ENCODE measurements at regions not wholly inside any gene's neighbourhood (a gene's known extent, or its start where the extent isn't known, plus 50 kb on each side); places are given as distances from the start of the nearest gene placed in this dataset.

- TF ChIP-seq CTCF (IDR thresholded peaks at IDR 0.05): no peak
- no peak for TF ChIP-seq ZFX (IDR thresholded peaks at IDR 0.05; ENCODE audit: borderline replicate concordance)
These were observed 448.1 kb downstream of the NAV3 start for GRCh38 chr12:78278706-78279190.

All from 22Rv1 (cell line).